Non-pigmented ciliary epithelial cell (primary cell): ENCODE measurements at regions not wholly inside any gene's neighbourhood (a gene's known extent, or its start where the extent isn't known, plus 50 kb on each side); places are given as distances from the start of the nearest gene placed in this dataset.
A peak's percentile ranks its signal among the peaks of the same experiment; 100 is the strongest.
"Not testable (repeated sequence)": the region's sequence is repeated elsewhere in the genome, so short reads cannot be mapped to it uniquely, and the experiment has no call there.

Experiments used
- DNase-seq: peaks from one replicate; pipeline ENCODE4 v3.0.0-alpha.2; 2010; ENCODE audit warnings: low read depth

DNA sequence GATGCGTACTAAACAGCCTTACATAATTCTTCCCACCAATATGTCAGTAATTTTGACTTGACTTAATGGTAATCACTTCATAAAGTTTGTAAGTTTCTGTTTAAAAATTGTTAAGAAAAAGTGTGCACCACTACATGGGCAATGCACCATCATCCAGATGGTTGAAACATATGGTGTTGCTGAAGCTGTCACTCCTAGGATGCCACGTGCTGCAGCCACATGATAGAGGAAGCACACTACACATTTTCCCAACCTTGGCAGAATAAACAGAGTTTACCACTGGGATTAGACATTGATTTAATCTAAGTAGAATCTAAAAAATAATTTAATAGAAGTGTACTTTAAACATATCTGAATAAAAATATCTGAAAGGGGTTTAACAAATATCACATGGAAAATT lies 1209.9 kb downstream of the NSUN3 start:
- DNase-seq: no peak

DNA sequence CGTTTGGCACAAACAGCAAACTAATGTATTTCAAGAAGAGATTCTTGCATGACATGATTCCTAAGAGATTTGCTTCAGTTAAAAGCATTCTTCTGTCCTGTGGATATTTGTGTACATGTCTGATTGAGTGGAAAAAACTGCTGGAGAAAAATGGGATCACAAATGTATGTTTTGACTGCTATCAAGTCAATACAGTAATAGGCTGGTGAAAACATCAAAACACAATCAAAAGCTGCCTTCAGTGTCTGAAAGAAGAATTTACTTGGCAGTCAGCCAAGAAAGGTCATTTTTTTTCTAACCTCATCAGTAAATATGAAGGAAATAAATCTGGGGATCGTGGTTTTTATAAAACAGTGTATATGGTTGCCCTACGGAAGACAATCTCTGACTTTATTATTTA lies 1214.8 kb downstream of the NSUN3 start:
- no peak for DNase-seq

DNA sequence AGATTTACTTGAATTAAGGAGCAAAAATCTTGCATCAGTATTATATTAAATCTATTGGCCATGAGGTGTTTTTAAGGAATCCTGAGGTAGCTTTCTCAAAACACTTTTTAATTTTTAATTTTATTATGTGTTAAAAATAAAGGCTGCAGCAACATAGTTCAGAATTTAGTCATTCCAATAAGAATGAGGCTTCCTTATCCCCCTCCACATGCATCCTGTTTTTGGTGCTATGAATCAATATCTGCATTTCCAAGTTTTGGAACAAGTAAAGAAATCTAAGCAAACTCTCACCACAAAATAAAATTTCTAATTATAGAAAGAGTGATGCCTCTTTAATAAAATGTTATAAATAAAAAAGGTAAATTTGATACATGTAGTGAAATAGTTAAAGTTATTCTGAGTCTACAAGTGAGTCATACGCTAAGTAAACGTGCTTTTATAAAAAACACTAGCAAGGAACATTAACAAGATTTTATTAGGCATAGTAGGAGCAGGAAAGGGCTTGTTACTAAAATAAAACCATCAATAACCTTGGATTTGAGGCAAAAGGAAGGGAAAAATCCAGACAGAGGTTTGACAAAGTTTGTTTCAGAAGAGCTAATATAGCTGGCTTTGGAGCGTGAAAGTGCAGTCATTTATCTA lies 1218.0 kb downstream of the NSUN3 start:
- no peak for DNase-seq

DNA sequence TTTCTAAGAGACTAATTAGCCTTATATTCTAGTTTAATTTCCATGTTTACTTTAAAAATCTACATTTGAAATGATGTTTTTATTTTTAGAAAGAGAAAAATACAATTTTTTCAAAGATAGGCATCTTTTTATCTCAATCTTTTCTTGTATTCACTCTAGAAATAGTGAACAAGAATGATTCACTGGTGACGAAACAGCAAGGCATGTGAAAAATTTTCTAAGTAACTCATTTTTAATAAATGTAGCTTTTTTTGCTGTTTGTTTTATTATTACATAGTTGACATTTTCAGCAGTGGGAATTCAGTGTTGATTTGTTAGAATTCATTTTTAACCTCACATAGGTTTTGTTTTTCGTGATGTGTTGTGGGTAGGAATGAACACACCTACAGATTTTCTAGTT lies 1226.4 kb downstream of the NSUN3 start:
- DNase-seq: no peak

DNA sequence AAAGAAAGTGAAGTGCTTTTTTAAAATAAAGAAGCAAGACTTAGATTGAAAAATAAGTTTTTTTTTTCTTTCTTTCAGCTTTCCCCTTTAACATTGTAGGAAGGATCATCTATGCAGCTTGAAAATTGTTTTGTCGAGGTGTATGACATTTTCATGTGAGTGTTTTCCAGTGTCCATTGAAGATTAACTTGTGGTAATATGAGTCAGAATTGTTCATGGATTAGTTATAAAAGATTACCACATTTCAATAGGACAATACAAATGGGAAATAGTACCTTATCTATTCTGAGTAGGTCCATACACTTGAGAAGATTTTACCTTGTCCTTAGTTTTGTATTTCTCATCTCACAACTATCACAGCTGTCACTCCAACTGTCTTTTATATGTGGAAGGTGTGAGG lies 1234.7 kb downstream of the NSUN3 start:
- no peak for DNase-seq

DNA sequence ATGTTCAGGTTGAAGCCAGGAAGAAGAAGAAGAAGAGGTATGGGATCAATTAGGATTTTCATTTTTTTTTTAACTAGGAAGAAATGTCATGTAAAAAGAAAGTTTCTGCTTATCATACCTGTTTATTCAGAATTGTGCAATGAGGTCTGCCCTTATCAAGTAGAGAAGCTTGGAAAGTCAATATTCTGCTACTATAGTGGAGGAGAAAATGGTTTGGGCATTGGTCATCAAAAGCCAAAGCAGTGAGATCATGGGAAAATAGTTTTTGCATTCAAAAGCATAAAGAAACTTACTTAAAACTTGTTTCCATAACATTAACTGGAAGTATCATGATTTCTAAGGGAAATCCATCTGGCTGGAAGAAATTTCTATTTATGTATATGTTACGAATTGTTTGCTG lies 1239.2 kb downstream of the NSUN3 start:
- DNase-seq: peak; percentile 70

DNA sequence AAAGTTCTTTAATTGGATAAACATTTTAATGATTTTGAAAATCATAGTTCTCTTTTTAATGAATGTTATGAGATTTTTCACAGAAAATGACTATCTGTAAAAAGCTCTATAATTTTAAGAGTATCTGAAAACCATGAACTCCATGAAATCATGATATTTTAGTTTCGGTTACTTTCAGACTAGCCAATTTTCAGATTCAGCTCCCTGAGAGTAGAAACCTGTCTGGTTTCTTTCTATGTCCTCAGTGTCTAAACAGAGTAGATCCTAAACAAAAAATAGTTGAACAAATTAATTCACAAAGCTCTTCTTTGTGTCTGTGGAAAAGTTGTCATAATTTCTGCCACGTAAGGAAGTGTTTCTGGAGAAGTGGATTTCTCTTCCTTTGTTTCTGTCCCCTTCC lies 1247.7 kb downstream of the NSUN3 start:
- DNase-seq: no peak

DNA sequence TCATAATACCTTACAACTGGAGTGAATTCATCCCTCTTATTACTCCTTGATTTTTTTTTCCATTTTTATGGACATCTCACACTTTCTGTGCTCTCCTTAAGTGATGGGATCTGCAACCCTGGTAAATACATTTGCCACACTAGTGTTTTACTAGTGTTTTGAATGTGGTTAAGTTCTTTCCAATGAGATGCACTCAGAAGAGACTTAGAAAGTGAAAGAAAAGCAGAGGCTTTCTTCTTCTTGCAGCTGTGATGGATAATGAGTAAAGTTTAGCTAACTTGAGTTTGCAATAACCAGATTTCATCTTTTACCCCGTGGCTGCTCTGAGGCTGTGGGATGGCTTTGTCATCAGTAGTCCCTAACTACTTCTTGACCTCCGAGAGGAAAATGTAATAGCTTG lies 1248.4 kb downstream of the NSUN3 start:
- no peak for DNase-seq

DNA sequence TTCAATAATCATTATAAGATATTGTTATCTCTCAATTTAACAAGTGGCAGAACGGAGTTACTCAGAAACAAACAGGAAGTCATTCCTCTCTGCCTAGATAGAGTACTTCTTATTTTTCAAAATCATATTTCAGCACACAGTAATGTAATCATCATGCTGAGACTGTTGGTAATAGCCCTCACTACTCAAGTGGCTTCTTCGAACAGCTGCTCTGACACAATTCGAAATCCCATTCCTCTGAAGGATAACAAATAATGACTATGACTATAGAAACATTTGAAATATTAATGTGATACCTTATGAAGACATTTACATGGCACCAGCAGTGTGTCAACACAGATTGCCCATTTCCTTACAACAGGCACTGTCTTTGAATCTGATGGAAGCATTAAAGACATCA lies 1249.8 kb downstream of the NSUN3 start:
- DNase-seq: no peak

DNA sequence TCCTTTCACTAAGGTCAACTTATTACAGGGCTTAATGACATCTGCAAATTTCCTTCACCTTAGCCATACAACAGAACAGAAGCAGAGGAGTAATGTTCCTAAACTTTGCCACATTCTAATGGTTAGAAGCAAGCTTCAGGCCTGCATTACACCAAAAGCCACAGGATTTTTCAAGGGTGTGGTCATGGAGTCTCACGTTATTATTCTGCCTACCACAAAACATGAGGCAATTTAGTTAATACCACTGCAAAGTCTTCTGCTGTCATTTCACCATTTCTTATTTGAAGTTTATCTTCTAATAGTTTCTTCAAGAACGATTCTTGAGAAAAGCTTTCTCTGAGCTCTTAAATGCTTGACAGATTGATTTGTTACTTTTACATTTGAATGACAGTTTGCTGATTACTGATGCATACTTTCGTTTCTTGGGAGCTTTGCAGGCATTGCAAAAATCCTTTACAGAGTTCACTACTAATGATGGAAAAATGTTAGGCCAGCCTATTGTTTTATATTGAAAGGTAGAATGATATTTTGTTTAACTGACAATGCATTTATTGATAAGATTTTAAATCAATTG lies 1257.1 kb downstream of the NSUN3 start:
- DNase-seq: peak; percentile 17

DNA sequence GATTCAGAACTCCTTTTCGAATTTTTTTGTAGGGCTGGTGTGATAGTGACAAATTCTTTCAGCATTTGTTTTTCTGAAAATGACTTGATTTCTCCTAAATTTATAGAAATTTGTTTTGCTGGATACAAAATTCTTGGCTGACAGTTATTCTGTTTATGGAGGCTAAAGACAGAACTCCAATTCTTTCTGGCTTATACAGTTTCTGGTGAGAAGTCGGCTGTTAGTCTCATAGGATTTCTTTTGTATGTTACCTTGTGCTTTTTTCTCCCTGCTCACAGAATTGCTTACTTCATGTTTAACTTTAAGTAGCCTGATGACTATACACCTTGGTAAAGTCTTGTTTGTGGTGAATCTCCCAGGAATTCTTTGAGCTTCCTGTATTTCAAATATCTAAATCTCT lies 1264.6 kb downstream of the NSUN3 start:
- DNase-seq: no peak

DNA sequence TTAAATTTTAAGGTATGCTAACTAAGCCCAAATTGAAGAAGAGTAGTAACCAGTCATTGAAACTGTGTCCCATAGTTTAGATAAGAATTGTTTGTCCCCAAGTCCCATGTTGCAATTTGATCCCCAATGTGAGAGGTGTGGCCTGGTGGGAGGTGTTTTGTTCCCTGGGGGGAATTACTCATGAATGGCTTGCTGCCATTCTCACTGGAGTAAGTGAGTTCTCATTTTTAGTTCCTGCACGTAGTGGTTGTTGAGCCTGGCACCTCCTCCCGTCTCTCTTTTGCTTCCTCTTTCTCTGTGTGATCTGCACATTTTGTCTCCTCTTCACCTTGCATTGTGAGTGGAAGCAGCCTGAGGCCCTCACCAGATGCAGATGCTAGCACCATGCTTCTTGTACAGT lies 1271.0 kb downstream of the NSUN3 start:
- no peak for DNase-seq

DNA sequence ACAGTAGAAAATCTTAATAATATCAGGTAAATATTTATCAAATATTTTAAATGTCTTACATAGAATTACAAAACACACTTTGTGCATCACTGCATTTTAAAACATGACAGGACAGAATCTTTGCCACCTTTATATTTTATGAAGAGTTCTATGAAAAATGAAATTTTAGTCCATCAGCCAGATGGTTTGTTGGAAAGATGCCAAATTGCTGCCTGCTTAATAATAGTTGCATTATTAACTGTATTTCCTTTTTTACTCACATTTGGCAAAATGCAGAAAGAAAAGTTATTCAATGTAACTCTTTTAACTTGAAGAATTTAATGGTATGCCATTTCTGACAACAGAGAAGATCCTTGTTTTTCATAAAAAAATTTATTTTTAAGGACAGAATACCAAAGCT lies 1271.6 kb downstream of the NSUN3 start:
- no peak for DNase-seq

DNA sequence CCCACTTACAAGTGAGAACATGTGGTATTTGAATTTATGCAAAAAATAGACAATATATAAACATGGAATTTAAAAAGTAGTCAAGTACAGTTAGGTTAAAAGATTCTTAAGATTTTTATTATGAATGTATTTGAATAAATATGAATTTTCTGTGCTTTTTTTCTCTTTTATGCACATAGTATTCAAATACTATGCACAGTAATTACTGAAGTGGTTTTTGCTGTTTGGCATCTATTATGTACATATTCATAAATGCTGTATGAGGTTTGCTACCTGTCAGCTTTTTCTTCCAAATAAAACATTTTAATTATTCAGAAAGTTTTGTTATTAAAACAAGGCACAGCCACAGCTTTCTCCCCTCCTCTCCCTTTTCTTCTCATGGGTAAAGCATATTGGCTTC lies 1272.7 kb downstream of the NSUN3 start:
- DNase-seq: no peak

DNA sequence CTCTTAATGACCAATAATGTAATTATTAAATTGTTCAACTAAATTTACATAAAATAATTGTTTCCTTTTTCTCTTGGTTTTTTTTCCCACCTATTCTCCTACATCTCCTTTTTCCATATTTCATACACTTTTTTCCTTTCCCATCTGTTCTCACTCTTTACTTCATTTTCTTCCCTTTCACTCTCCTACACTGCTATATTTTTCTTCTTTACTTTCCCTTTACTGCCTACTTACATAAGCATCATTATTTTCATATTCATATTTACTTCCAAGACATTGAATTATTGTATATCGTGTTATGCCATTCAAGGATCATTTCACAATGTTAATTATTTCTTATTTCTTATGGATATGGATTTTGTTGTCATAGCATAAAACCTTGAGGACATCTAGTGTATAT lies 1275.6 kb downstream of the NSUN3 start:
- DNase-seq: no peak

DNA sequence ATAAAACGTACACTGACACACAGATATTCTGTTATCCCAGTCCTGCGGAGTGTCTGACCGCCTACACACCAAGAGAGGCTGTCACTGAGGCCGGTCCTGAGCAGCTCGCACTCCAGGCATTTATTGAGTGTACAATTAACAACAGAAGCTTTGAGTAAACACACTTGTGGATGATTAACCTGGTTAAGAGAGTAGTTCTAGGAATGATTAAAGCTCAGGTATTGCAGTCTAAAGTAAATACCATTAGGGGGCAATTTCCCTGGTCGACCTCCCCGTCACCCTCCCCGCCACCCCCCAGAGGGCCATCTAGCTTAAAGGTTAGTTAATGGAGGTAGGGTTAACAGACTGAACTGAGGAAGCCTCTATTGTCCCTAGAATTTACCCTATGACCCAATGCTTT lies 1278.5 kb downstream of the NSUN3 start:
- DNase-seq: no peak

DNA sequence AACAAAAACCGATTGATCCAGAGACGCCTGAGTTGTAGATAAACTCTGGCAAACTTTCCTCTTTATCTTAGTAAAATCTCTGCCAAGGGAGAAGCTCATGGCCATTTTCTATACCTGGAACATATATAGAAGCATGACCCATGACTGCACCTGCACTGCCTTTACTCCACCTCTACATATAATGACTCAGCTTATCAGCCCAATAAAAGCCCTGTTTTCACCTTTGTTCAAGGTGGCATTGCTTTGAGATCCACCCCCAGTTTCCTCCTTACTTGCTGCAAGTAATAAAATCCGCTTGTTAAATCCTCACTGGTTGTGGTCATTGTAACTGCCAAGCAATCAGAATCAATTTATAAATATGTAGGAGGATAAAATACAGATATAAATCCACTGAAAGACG lies 1280.4 kb downstream of the NSUN3 start:
- DNase-seq: no peak

DNA sequence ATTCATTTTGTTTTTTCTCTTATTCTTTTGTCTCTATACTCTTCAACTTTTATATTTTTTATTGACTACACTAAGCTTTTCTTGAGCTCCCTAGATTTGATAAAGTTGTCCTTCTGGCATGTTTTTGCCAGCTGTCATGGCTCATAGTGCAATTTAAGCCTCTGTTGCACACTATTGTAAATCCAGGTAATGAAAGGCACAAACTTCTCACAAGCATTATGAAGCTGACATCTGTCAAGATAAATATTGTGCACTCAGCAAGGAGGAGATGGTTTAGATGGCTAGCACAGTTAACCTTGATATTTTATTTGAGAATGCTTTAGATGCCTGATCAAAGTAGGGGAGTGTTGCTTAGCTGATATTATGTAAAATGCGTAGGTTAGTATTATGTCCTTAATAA lies 1280.9 kb downstream of the NSUN3 start:
- no peak for DNase-seq

DNA sequence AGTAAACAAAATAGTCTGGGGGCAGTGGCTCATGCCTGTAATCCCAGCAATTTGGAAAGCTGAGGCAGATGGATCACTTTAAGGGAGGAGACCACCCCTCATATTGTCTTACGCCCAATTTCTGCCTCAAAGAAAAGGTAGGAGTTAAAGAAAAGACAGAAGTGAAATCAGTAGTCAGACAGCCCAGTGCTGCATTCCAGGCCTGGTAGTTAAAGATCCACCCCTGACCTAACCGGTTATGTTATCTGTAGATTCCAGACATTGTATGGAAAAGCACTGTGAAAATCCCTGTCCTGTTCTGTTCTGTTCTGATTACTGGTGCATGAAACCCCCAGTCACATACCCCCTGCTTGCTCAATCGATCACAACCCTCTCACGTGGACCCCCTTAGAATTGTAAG lies 1285.1 kb downstream of the NSUN3 start:
- DNase-seq: not testable (repeated sequence)

DNA sequence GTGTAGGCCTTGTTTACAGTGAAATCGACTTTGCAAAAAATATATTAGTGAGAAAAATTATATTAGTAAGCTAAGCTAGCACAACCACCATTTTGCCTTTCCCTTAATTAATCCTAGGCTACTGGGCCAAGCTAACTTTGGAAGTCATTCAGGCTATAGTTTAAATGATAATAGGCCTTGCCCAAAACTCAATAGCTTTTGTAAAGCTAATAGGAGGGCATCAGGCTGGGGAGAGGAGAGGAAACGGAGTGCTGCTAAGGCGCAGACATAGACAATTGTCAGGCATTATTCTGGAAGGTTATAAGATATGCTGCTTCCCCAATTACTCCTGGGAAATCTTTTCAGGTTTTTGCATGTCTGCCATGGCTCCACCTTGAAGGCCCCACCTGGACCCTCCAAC lies 1286.0 kb downstream of the NSUN3 start:
- no peak for DNase-seq

DNA sequence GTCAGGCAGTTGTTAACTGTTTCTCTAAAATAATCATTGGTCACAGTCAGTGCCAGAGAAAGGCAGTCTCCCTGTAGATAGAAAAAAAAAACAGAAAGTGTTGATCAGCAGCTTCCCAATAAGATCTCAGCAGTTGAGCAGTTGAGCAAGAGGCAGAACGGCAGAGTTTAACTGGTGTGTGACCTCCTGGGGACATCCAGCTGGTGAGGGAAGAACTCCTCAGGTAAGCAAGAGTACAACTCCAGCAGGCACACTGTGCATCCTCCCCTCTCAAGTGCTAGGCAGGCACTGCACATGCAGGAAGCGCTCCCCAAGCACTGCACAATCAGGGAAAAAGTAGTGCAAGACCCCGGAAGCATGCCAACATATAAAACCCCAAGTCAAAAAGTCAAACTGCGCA lies 1287.2 kb downstream of the NSUN3 start:
- DNase-seq: no peak

DNA sequence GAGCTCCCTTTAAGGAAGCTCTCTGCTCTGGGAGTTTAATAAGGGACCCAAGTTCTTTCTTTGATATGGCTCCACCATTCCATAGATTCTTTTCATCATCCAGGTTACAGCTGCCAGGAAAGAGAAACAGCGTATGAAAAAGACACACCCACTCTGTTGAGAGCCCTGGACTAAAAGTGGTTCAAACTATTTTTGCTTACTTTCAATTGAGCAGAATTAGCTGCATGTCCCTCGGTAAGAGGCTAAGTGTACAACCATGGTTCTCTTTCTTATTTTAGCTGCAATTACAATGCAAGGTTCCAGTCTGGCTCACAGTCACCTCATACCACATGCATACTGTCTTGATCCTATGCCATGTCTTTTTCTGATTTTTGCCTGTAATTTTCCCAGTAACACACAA lies 1288.3 kb downstream of the NSUN3 start:
- no peak for DNase-seq

DNA sequence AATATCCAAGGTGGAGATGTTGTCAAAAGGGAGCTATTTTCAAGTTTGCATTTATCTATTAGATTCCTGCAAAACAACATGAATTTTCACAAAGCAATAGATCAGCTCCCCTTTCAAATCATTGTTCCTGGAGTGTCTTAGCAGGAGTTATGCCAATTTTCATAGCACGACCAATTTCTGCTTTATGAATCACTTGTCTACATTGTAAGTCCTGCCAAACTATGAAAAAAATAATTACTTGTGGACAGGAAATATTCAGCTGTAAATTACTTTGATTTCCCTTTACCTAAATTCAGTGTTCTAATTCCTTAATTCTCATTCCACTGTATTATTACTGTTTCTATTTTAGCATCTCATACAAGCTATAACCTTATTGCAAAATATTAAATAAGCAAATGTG lies 1289.6 kb downstream of the NSUN3 start:
- DNase-seq: no peak

DNA sequence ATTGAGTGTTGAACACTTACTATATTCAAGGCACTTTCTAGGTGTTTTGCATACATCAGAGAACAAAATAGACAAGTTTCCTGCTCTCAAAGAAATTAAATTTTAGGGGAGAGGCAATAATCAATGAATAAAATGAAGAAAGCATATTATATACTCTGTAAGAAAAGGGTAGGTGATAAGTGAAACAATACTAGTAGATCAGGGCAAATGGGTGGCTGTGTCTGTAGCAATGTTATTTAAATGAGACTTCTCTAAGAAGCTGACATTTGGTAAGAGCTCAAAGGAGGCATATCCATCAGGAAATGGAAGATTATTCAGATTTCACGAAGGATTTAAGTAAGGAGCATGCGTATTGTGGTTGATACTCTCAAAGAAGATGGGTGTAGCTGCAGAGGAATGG lies 1291.6 kb downstream of the NSUN3 start:
- no peak for DNase-seq
